Psoas muscle (tissue), 7 donors: ENCODE measurements at regions not wholly inside any gene's neighbourhood (a gene's known extent, or its start where the extent isn't known, plus 50 kb on each side); places are given as distances from the start of the nearest gene placed in this dataset.
A peak's percentile ranks its signal among the peaks of the same experiment; 100 is the strongest.

Source experiments
- ATAC-seq, 4 donors: fragments of 200-7000 bp; cut with Tn5 transposase; one replicate each; pipeline ENCODE4 v1.9.1; 2020; ENCODE audit warnings: moderate library complexity in 3 of 4, mild to moderate bottlenecking in 2 of 4
- DNase-seq, 2 donors: peaks; one replicate each; pipeline ENCODE4 v3.0.0-alpha.2; 2020
- H3K27ac ChIP-seq: fragments of 200-600 bp; one replicate; pipeline ENCODE4 v1.8.0; 2022
- H3K27me3 ChIP-seq, 3 donors: fragments of 200-600 bp in 1 of 3; one replicate each; pipeline versions ENCODE4 v1.6.1 to v1.8.0; 2013 to 2022; ENCODE audit warnings: low read length in 2 of 3, mild to moderate bottlenecking in 2 of 3, moderate library complexity in 1 of 3; ENCODE audit not compliant: insufficient read depth in 3 of 3
- H3K36me3 ChIP-seq, 2 donors: fragments of 200-600 bp in 1 of 2; one replicate each; pipeline versions ENCODE4 v1.6.1 to v1.8.0; 2013 to 2022; ENCODE audit warnings: low read depth in 1 of 2, mild to moderate bottlenecking in 1 of 2, moderate library complexity in 1 of 2; ENCODE audit not compliant: insufficient read depth in 1 of 2
- H3K4me1 ChIP-seq: fragments of 200-600 bp; one replicate; pipeline ENCODE4 v1.8.0; 2022
- H3K4me3 ChIP-seq: fragments of 200-600 bp; one replicate; pipeline ENCODE4 v1.8.0; 2022; ENCODE audit warnings: mild to moderate bottlenecking
- H3K9me3 ChIP-seq: fragments of 200-600 bp; one replicate; pipeline ENCODE4 v1.8.0; 2022
- CTCF ChIP-seq: fragments of 200-600 bp; IDR thresholded peaks from one replicate; pipeline ENCODE4 v1.8.0; 2022; ENCODE audit warnings: antibody characterized with exemption
- WGBS, 3 donors: extraction: QIAGEN DNeasy Blood & Tissue Kit; methylation state at CpG; one replicate each; pipeline versions ENCODE4 v1.1.6 to v1.1.7; 2013; 5-methylcytosine and 5-hydroxymethylcytosine counted together
- intact Hi-C, 2 donors: fragments of 100-400 bp; cut with DNase I; formaldehyde crosslinking; loops; one replicate each; pipeline versions ENCODE4 v1.11.0 to v1.14.2; 2022
- donor health status: healthy with polysubstance abuse.
- donor health status: DM: no; HTN: no; CAD: no; lungs with moderate emphysema.
- donor health status: Bipolar disorder and iron deficiency.
- donor health status: healthy.
- donor health status: DM: yes; HTN: yes; CAD: no.
- donor health status: DM: no; HTN: no; CAD: no.
- donor health status: DM: yes; HTN: yes; CAD: no.

- Histone ChIP-seq H3K27ac (no peak overlapping the region), H3K9me3 (no peaks in the 10 kb centered on the region), H3K4me1 (peaks cover 3% of the 10 kb centered on the region), H3K36me3 (no peaks in the 10 kb centered on the region), H3K4me3 (no peak overlapping the region), H3K27me3 (peaks cover 0 to 46% (median 20%) of the 10 kb centered on the region in 3 donors)
- DNase-seq (no peak), ATAC-seq (no peak)
- intact Hi-C loops = no loop called here
- WGBS, 3 donors = 57 to 65% (median 58%) methylated on average over 9 of the region's 9 CpGs
- TF ChIP-seq CTCF = no peak
Measured at GRCh38 chr14:104458845-104459244, 120.7 kb upstream of the C14orf180 start.

- Histone ChIP-seq H3K9me3 (no peaks in the 10 kb centered on the region), H3K4me1 (peaks cover 3% of the 10 kb centered on the region), H3K27me3 (peaks cover 0 to 64% (median 20%) of the 10 kb centered on the region in 3 donors), H3K36me3 (no peaks in the 10 kb centered on the region), H3K4me3 (no peak overlapping the region), H3K27ac (no peak overlapping the region)
- intact Hi-C loops = no loop called here
- TF ChIP-seq CTCF = no peak
- 19 to 31% (median 27%) methylated on average over 30 to 45 of the region's 47 CpGs for WGBS, 3 donors
- no peak for DNase-seq
- no peak for ATAC-seq
Measured at GRCh38 chr14:104460791-104461651, 118.5 kb upstream of the C14orf180 start.

GRCh38 chr14:104461676-104462449, 117.7 kb upstream of the C14orf180 start:
- intact Hi-C loops = no loop called here
- Histone ChIP-seq H3K4me1 (peaks cover 3% of the 10 kb centered on the region), H3K9me3 (no peaks in the 10 kb centered on the region), H3K36me3 (no peaks in the 10 kb centered on the region), H3K4me3 (peak overlapping the region; percentile 44), H3K27me3 (peaks cover 0 to 64% (median 20%) of the 10 kb centered on the region in 3 donors), H3K27ac (no peak overlapping the region)
- ATAC-seq = no peak
- WGBS, 3 donors = 2 to 9% (median 3%) methylated on average over 22 to 66 of the region's 66 CpGs
- TF ChIP-seq CTCF = no peak
- no peak for DNase-seq

GRCh38 chr14:104462651-104463630, 116.6 kb upstream of the C14orf180 start:
- no peaks in the 10 kb centered on the region for H3K9me3 ChIP-seq
- DNase-seq = no peak
- H3K27me3 ChIP-seq = peaks cover 0 to 64% (median 20%) of the 10 kb centered on the region in 3 donors
- no peak for TF ChIP-seq CTCF
- peaks cover 3% of the 10 kb centered on the region for H3K4me1 ChIP-seq
- 74 to 81% (median 78%) methylated on average over 16 of the region's 16 CpGs for WGBS, 3 donors
- no peak overlapping the region for H3K27ac ChIP-seq
- no peaks in the 10 kb centered on the region for H3K36me3 ChIP-seq
- intact Hi-C loops = no loop called here
- ATAC-seq = no peak
- no peak overlapping the region for H3K4me3 ChIP-seq
